ENCODE measurements at regions not wholly inside any gene's neighbourhood (a gene's known extent, or its start where the extent isn't known, plus 50 kb on each side); places are given as distances from the start of the nearest gene placed in this dataset.

DNA sequence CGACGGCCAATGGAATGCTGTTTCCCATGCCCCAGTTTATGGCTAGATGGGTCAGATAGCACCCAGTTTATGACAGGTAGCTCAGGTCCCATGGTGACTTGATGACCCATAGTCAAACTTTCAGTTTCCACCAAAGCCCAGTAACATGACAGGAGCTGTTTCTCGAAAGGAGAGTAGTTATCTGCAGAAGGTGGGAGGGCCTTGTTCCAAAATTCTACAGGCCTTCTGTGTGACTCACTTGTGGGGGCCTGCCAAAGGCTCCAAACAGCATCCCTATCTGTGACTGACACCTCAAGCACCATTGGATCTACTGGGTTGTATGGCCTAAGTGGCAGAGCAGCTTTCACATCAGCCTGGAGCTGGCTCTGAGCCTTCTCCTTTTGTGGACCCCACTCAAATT is 379.7 kb upstream of the MANEA start:
- TF ChIP-seq SIN3A (IDR thresholded peaks at IDR 0.05; ENCODE audit: borderline replicate concordance, insufficient read depth, low read length) (no peak), FOXP2 (optimal IDR thresholded peaks at IDR 0.05; ENCODE audit: borderline replicate concordance, extremely low read depth, extremely low read length, insufficient read depth) (no peak), REST (IDR thresholded peaks at IDR 0.05; ENCODE audit: insufficient read depth in 1 of 2, low read depth in 2 of 2, low read length in 2 of 2) (no peak)

GRCh38 chr6:95203153-95203754 is 374.1 kb upstream of the MANEA start:
- TF ChIP-seq TAF1 (IDR thresholded peaks at IDR 0.05; ENCODE audit: borderline replicate concordance, insufficient read depth, low read length) (no peak), POLR2AphosphoS5 (IDR thresholded peaks at IDR 0.05; ENCODE audit: low read depth, low read length) (no peak), REST (IDR thresholded peaks at IDR 0.05; ENCODE audit: insufficient read depth in 1 of 2, low read depth in 2 of 2, low read length in 2 of 2) (no peak), SIN3A (IDR thresholded peaks at IDR 0.05; ENCODE audit: borderline replicate concordance, insufficient read depth, low read length) (no peak), FOXP2 (optimal IDR thresholded peaks at IDR 0.05; ENCODE audit: borderline replicate concordance, extremely low read depth, extremely low read length, insufficient read depth) (no peak)

DNA sequence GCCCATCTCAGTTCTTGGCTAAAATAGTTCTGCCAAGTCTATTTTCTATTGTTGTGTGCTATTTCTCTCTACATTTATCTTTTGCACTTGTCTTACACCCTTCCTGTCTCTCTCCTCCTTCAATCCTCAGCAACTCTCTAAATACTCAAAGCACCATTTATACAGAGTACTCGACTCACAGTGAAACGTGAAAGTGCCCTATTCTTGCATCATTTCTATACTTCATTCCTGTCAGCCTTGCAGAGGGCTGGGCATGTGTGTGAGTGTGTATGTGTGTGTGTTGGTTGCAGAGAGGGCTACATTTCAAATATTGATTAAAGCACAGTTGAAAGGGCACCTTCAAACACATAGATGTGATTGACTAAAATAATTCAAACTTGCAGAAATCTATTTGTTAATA is 373.2 kb upstream of the MANEA start:
- TF ChIP-seq FOXP2 (optimal IDR thresholded peaks at IDR 0.05; ENCODE audit: borderline replicate concordance, extremely low read depth, extremely low read length, insufficient read depth) (no peak), REST (IDR thresholded peaks at IDR 0.05; ENCODE audit: insufficient read depth in 1 of 2, low read depth in 2 of 2, low read length in 2 of 2) (no peak), SIN3A (IDR thresholded peaks at IDR 0.05; ENCODE audit: borderline replicate concordance, insufficient read depth, low read length) (no peak), POLR2AphosphoS5 (IDR thresholded peaks at IDR 0.05; ENCODE audit: low read depth, low read length) (no peak), TAF1 (IDR thresholded peaks at IDR 0.05; ENCODE audit: borderline replicate concordance, insufficient read depth, low read length) (no peak)

DNA sequence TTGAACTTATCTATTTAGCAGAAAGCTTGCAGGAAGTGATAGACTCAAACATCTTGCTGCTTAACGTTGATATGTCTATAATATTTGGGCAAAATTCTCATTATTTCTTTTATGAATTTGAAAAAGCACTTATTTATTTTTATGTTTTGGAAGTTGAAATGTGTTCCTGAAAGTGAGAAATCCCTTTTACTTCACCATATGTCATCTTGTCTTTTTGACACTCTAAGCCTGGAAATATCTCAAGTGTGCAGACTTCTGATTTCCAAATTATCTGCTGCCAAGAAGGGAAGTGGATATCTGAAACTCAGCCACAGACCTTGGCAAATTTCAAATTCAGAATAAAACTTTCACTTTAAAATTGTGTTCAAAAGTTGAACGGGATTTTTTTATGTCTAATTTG is 368.7 kb upstream of the MANEA start:
- TF ChIP-seq TAF1 (IDR thresholded peaks at IDR 0.05; ENCODE audit: borderline replicate concordance, insufficient read depth, low read length) (no peak), SIN3A (IDR thresholded peaks at IDR 0.05; ENCODE audit: borderline replicate concordance, insufficient read depth, low read length) (no peak), POLR2AphosphoS5 (IDR thresholded peaks at IDR 0.05; ENCODE audit: low read depth, low read length) (no peak), FOXP2 (optimal IDR thresholded peaks at IDR 0.05; ENCODE audit: borderline replicate concordance, extremely low read depth, extremely low read length, insufficient read depth) (no peak), REST (IDR thresholded peaks at IDR 0.05; ENCODE audit: insufficient read depth in 1 of 2, low read depth in 2 of 2, low read length in 2 of 2) (no peak)

DNA sequence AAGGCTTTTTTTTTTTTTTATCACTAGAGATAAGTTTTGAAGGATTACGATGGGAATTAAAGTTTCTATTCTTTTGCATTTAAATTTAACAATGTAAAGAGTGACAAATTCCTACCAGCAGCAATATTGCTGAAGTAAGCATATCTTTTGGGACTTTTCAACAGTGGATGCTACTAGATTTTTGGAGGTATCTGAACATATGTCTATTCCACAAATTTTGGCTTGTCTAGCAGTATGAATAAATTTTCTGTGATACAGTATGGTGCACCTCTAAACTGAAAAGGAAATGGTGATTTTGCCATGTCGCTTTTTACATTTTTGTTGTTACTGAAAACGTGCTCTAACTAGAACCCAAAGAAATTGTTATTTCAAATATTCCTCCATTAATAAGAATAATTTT is 368.3 kb upstream of the MANEA start:
- no peak for TF ChIP-seq FOXP2 (optimal IDR thresholded peaks at IDR 0.05; ENCODE audit: borderline replicate concordance, extremely low read depth, extremely low read length, insufficient read depth)
- TF ChIP-seq POLR2AphosphoS5 (IDR thresholded peaks at IDR 0.05; ENCODE audit: low read depth, low read length), result no peak
- TF ChIP-seq TAF1 (IDR thresholded peaks at IDR 0.05; ENCODE audit: borderline replicate concordance, insufficient read depth, low read length), result no peak
